Panc1 (cell line): ENCODE measurements at regions not wholly inside any gene's neighbourhood (a gene's known extent, or its start where the extent isn't known, plus 50 kb on each side); places are given as distances from the start of the nearest gene placed in this dataset.

Experiments used
- ATAC-seq: fragments of 200-7000 bp; cut with Tn5 transposase; 2 replicates; pipeline ENCODE4 v1.9.1; 2020; ENCODE audit warnings: mild to moderate bottlenecking, moderate library complexity
- BruUV-seq: library from RNA; stranded (reverse); fragments of 400-500 nt; replicated peaks from 2 replicates; lab custom pipeline; 2021; lab: Mats Ljungman, UMichigan
- CTCF ChIA-PET: fragments of 300-600 bp; sonication (Branson Sonifier 250); formaldehyde crosslinking; loops from one replicate; lab custom pipeline; 2022; ENCODE audit warnings: antibody characterized with exemption; lab: Charles Lee
- POLR2A ChIA-PET: fragments of 300-600 bp; sonication (Branson Sonifier 250); formaldehyde crosslinking; loops from one replicate; lab custom pipeline; 2022; ENCODE audit warnings: antibody characterized with exemption; lab: Charles Lee
- DNase-seq: peaks from one replicate; pipeline ENCODE4 v3.0.0-alpha.2; 2010; ENCODE audit warnings: low read depth, low spot score
- H3K27ac ChIP-seq: 2 replicates; pipeline ENCODE4 v1.5.1; 2011; ENCODE audit warnings: mild to moderate bottlenecking, low read length, inconsistent platforms
- H3K27me3 ChIP-seq: fragments of 200-500 bp; sonication (Bioruptor generic); 2 replicates; pipeline ENCODE4 v1.6.0; 2014; ENCODE audit warnings: low read length, inconsistent platforms; ENCODE audit not compliant: control insufficient read depth, insufficient read depth
- H3K36me3 ChIP-seq: fragments of 200-500 bp; sonication (Bioruptor generic); 2 replicates; pipeline ENCODE4 v1.5.1; 2014; ENCODE audit warnings: inconsistent platforms, mild to moderate bottlenecking, low read length, moderate library complexity; ENCODE audit not compliant: control insufficient read depth, insufficient read depth
- H3K4me1 ChIP-seq: 2 replicates; pipeline ENCODE4 v1.5.1; 2011; ENCODE audit warnings: inconsistent platforms, mild to moderate bottlenecking, low read length, moderate library complexity; ENCODE audit not compliant: control insufficient read depth, insufficient read depth
- H3K4me3 ChIP-seq, 2 experiments: 2 replicates each; pipeline ENCODE4 v1.5.1; 2011 to 2012; ENCODE audit warnings: low read depth in 2 of 2, low read length in 2 of 2, mild to moderate bottlenecking in 2 of 2, inconsistent platforms in 1 of 2, moderate library complexity in 1 of 2
- H3K9me3 ChIP-seq: fragments of 200-500 bp; sonication (Bioruptor generic); 2 replicates; pipeline ENCODE4 v1.5.1; 2014; ENCODE audit warnings: low read depth, mild to moderate bottlenecking, inconsistent platforms, low read length, moderate library complexity; ENCODE audit not compliant: control insufficient read depth, insufficient read depth
- POLR2AphosphoS5 ChIP-seq: IDR thresholded peaks from 2 replicates; pipeline ENCODE4 v1.6.1; 2012; ENCODE audit warnings: mild to moderate bottlenecking, low read depth, low read length, moderate library complexity
- REST ChIP-seq, 2 experiments: IDR thresholded peaks; 2 replicates each; pipeline ENCODE4 v1.6.1; 2011 to 2012; ENCODE audit warnings: low read depth in 2 of 2, control low read depth in 1 of 2, low read length in 1 of 2, mild to moderate bottlenecking in 1 of 2, moderate library complexity in 1 of 2; ENCODE audit not compliant: insufficient read depth in 1 of 2
- SIN3A ChIP-seq: IDR thresholded peaks from 2 replicates; pipeline ENCODE4 v1.6.1; 2012; ENCODE audit warnings: low read depth, mild to moderate bottlenecking, low read length, moderate library complexity, borderline replicate concordance; ENCODE audit not compliant: insufficient read depth
- TCF7L2 ChIP-seq: IDR thresholded peaks from 2 replicates; pipeline ENCODE4 v1.6.1; 2011; ENCODE audit warnings: mild to moderate bottlenecking, low read depth, low read length, inconsistent platforms
- in situ Hi-C: cut with HindIII; loops from 2 replicates; pipeline ENCODE4 v1.10.0; 2016; ENCODE audit warnings: low sequenced_read_pairs, low pct_unique_long_range_greater_than_20kb
- intact Hi-C: fragments of 100-400 bp; cut with micrococcal nuclease; formaldehyde crosslinking; loops from one replicate; pipeline ENCODE4 v1.10.0; 2022; ENCODE audit not compliant: unreplicated experiment
- TF ChIP-seq, protein P1 (sequence below): fragments of 450-650 bp; IDR thresholded peaks from 2 replicates; pipeline ENCODE4 v1.5.1; 2017; ENCODE audit warnings: mild to moderate bottlenecking

DNA sequence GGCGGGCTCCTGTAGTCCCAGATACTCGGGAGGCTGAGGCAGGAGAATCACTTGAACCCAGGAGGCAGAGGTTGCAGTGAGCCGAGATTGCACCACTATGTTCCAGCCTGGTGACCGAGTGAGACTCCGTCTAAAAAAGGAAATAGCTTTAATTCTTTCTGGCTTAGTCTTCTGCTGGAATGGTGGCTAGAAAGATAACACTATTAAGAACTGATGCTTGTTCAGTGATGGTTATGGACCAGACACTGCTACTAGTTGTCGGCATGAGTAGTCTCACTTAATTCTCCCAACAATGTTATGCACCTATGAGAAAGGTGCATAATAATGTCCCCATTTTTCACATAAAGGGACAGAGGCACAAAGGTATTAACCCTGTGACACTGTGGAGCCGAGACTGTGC, 188.7 kb downstream of the HS3ST3A1 start:
- in situ Hi-C loops = no loop called here
- no peaks in the 10 kb centered on the region for H3K27me3 ChIP-seq
- POLR2A ChIA-PET = no interaction called here
- H3K27ac ChIP-seq = no peak overlapping the region
- no peak overlapping the region for H3K4me3 ChIP-seq
- H3K36me3 ChIP-seq = no peaks in the 10 kb centered on the region
- DNase-seq = no peak
- H3K9me3 ChIP-seq = no peaks in the 10 kb centered on the region
- no TSS peak for BruUV-seq
- ATAC-seq = no peak
- intact Hi-C loops = no loop called here
- H3K4me1 ChIP-seq = no peaks in the 10 kb centered on the region
- TF ChIP-seq, protein P1, sequence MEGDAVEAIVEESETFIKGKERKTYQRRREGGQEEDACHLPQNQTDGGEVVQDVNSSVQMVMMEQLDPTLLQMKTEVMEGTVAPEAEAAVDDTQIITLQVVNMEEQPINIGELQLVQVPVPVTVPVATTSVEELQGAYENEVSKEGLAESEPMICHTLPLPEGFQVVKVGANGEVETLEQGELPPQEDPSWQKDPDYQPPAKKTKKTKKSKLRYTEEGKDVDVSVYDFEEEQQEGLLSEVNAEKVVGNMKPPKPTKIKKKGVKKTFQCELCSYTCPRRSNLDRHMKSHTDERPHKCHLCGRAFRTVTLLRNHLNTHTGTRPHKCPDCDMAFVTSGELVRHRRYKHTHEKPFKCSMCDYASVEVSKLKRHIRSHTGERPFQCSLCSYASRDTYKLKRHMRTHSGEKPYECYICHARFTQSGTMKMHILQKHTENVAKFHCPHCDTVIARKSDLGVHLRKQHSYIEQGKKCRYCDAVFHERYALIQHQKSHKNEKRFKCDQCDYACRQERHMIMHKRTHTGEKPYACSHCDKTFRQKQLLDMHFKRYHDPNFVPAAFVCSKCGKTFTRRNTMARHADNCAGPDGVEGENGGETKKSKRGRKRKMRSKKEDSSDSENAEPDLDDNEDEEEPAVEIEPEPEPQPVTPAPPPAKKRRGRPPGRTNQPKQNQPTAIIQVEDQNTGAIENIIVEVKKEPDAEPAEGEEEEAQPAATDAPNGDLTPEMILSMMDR = no peak
- TF ChIP-seq POLR2AphosphoS5 (no peak), TCF7L2 (no peak), SIN3A (no peak), REST (IDR thresholded peaks at IDR 0.05; ENCODE audit: insufficient read depth in 1 of 2, low read depth in 2 of 2, low read length in 1 of 2) (no peak)
- CTCF ChIA-PET = no interaction called here

DNA sequence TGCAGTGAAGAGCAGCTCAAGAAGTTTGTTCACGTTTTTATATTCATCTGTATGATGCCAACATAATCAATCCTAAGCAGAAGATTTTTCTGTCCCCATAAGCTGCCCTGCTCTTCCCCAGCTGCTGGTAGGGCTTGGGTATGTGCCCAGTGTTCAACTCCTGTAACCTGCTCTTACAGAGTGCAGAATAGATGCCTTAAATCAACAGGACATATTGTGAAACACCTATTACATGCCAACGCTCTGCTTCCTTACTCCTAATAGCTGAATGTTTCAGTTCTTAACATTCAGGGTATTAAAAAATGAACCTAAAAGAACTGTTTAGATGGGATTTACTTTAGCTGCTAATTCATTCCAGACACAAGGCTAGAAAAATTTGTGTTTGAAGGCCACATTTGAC, 190.9 kb downstream of the HS3ST3A1 start:
- DNase-seq (no peak), ATAC-seq (no peak)
- Histone ChIP-seq H3K36me3 (no peaks in the 10 kb centered on the region), H3K4me1 (no peaks in the 10 kb centered on the region), H3K9me3 (no peaks in the 10 kb centered on the region), H3K27ac (no peak overlapping the region), H3K27me3 (no peaks in the 10 kb centered on the region), H3K4me3 (no peak overlapping the region)
- in situ Hi-C loops = no loop called here
- ChIA-PET POLR2A (no interaction called here), CTCF (no interaction called here)
- BruUV-seq = no TSS peak
- intact Hi-C loops = no loop called here
- TF ChIP-seq POLR2AphosphoS5 (no peak), TCF7L2 (no peak), REST (IDR thresholded peaks at IDR 0.05; ENCODE audit: insufficient read depth in 1 of 2, low read depth in 2 of 2, low read length in 1 of 2) (no peak), SIN3A (no peak)
- TF ChIP-seq, protein P1 = no peak
